Progenitor cell of endocrine pancreas (in vitro differentiated cells): ENCODE measurements at regions not wholly inside any gene's neighbourhood (a gene's known extent, or its start where the extent isn't known, plus 50 kb on each side); places are given as distances from the start of the nearest gene placed in this dataset. TPM values are rescaled to one million over a fixed set of nuclear protein-coding genes. Genes with fewer than 3 reads are reported as not detected.
"Not testable (repeated sequence)": the region's sequence is repeated elsewhere in the genome, so short reads cannot be mapped to it uniquely, and the experiment has no call there.

ENCODE experiments used
- DNase-seq: peaks from one replicate; pipeline ENCODE4 v3.0.0; 2021; ENCODE audit warnings: low spot score; ENCODE audit not compliant: unreplicated experiment
- H3K27ac Mint-ChIP-seq: 2 replicates; pipeline ENCODE4 v1.8.0; 2021; ENCODE audit warnings: mild to moderate bottlenecking, moderate library complexity, mixed read lengths
- H3K27me3 Mint-ChIP-seq: 2 replicates; pipeline ENCODE4 v1.8.0; 2021; ENCODE audit warnings: mixed read lengths
- H3K36me3 Mint-ChIP-seq: 2 replicates; pipeline ENCODE4 v1.8.0; 2022; ENCODE audit warnings: mixed read lengths; ENCODE audit not compliant: insufficient read depth
- H3K4me1 Mint-ChIP-seq: 2 replicates; pipeline ENCODE4 v1.8.0; 2021; ENCODE audit warnings: low read depth, mixed read lengths
- H3K4me3 Mint-ChIP-seq: 2 replicates; pipeline ENCODE4 v1.8.0; 2021; ENCODE audit warnings: low read depth, mild to moderate bottlenecking, moderate library complexity, mixed read lengths
- H3K9me3 Mint-ChIP-seq: 2 replicates; pipeline ENCODE4 v1.8.0; 2021; ENCODE audit warnings: low read depth, mixed read lengths
- microRNA-seq: library from miRNA; unstranded; fragments of <30 nt; microRNA quantifications from one replicate; pipeline ENCODE4 v1.1.0, GENCODE V29; 2020; ENCODE audit warnings: borderline number of aligned reads; ENCODE audit not compliant: unreplicated experiment
- TF ChIP-seq, protein P1 (sequence below): fragments of 200-600 bp; sonication (generic); IDR thresholded peaks from one replicate; pipeline ENCODE4 v1.5.0; 2021; ENCODE audit warnings: antibody characterized with exemption, mild to moderate bottlenecking; ENCODE audit not compliant: unreplicated experiment

DNA sequence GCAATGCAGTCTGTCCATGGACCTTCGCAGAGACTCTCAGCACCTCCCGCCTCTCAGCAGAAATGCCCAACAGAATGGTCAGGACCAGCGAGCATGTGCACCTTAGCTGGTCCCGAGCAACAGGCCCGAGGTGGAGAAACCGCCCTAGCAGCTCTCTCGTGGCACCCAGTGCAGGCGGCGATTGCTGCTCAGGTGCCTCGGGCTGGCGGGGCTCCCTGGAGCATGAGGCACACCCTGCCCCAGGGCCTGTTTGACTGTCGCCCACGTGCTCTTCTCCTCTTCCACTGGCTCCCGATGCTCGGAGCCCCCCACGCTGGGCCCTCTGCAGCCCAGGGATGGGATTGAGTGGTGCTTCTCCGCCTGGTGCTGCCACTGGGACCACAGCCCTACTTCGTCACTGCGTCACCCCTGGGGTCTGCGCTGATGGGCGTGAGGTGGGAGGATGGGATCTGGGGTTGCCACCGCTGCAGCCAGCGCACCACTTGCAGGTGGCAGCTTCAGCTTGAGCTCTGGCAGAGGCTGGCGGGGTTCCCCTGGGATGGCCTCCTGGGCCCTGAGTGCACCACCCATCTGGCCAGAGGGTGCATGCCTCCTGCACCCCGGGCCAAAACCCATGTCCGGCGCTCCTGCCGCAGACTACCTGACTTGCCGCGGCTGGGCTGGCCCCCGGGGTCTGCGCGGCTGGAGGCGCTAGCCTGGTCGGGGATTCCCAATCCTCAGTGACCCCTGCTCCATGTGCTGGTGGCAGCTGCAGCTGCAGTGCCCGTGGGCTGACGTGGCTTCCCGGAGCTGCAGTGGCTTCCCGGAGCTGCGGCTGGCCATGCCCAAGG lies 244.2 kb downstream of the FOXD4L6 start:
- H3K9me3 Mint-ChIP-seq: peaks cover 72% of the 10 kb centered on the region
- H3K27me3 Mint-ChIP-seq: no peaks in the 10 kb centered on the region
- no peak for DNase-seq
- H3K36me3 Mint-ChIP-seq: peaks cover 20% of the 10 kb centered on the region
- H3K4me3 Mint-ChIP-seq: no peak overlapping the region
- H3K27ac Mint-ChIP-seq: no peak overlapping the region
- H3K4me1 Mint-ChIP-seq: no peaks in the 10 kb centered on the region
- TF ChIP-seq, protein P1, sequence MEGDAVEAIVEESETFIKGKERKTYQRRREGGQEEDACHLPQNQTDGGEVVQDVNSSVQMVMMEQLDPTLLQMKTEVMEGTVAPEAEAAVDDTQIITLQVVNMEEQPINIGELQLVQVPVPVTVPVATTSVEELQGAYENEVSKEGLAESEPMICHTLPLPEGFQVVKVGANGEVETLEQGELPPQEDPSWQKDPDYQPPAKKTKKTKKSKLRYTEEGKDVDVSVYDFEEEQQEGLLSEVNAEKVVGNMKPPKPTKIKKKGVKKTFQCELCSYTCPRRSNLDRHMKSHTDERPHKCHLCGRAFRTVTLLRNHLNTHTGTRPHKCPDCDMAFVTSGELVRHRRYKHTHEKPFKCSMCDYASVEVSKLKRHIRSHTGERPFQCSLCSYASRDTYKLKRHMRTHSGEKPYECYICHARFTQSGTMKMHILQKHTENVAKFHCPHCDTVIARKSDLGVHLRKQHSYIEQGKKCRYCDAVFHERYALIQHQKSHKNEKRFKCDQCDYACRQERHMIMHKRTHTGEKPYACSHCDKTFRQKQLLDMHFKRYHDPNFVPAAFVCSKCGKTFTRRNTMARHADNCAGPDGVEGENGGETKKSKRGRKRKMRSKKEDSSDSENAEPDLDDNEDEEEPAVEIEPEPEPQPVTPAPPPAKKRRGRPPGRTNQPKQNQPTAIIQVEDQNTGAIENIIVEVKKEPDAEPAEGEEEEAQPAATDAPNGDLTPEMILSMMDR: no peak

DNA sequence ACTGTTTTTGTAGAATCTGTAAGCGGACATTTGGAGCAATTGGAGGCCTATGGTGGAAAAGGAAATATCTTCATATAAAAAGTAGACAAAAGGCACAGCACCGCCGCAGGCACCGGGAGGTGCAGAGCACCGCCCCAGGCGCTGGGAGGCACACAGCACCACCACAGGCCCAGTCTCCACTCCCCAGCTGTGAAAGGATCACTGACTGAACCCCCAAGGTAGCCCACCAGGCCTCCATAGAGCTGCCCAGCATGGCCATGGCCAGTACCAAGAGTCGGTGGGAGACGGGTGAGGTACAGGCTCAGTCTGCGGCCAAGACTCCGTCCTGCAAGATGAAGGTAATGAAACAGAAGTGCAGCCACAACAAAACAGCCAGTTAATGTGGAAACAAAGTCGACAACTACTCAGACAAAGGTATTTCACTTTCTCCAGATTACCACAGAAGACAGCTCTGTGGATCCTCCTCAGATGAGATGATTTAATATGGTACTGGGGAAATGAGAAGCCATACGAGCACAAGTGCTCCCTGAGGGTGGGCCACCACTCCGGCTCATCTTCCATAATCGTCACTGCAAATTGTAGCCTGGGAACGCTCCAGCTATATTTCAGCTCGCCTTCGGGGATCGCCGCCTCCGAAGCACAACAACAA lies 244.9 kb downstream of the FOXD4L6 start:
- not testable (repeated sequence) for H3K4me1 Mint-ChIP-seq, H3K27ac Mint-ChIP-seq, H3K4me3 Mint-ChIP-seq, H3K27me3 Mint-ChIP-seq, DNase-seq
- Mint-ChIP-seq H3K36me3 (peaks cover 20% of the 10 kb centered on the region), H3K9me3 (peaks cover 66% of the 10 kb centered on the region)

DNA sequence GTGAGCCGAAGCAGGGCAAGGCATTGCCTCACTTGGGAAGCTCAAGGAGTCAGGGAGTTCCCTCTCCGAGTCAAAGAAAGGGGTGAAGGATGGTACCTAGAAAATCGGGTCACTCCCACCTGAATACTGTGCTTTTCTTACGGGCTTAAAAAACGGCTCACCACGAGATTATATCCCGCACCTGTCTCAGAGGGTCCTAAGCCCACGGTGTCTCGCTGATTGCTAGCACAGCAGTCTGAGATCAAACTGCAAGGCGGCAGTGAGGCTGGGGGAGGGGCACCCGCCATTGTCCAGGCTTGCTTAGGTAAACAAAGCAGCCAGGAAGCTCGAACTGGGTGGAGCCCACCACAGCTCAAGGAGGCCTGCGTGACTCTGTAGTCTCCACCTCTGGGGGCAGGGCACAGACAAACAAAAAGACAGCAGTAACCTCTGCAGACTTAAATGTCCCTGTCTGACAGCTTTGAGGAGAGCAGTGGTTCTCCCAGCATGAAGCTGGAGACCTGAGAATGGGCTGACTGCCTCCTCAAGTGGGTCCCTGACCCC lies 254.7 kb downstream of the FOXD4L6 start:
- H3K4me3 Mint-ChIP-seq, H3K4me1 Mint-ChIP-seq, H3K27ac Mint-ChIP-seq, H3K27me3 Mint-ChIP-seq, DNase-seq: not testable (repeated sequence)
- Mint-ChIP-seq H3K36me3 (peaks cover 25% of the 10 kb centered on the region), H3K9me3 (peaks cover 66% of the 10 kb centered on the region)

DNA sequence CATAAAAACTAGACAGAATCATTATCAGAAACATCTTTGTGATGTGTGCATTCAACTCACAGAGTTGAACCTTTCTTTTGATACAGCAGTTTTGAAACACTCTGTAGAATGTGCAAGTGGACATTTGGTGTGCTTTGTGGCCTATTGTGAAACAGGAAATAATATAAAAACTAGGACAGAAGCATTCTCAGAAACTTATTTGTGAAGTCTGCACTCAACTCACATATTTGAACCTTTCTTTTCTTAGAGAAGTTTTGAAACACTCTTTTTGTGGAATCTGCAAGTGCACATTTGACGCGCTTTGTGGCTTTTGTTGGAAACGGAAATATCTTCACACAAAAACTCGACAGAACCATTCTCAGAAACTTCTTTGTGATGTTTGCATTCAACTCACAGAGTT lies 260.0 kb downstream of the FOXD4L6 start:
- H3K4me3 Mint-ChIP-seq, H3K27me3 Mint-ChIP-seq, H3K27ac Mint-ChIP-seq, H3K4me1 Mint-ChIP-seq, DNase-seq: not testable (repeated sequence)
- Mint-ChIP-seq H3K36me3 (peaks cover 30% of the 10 kb centered on the region), H3K9me3 (peaks cover 60% of the 10 kb centered on the region)

Small RNAs in the stretch of these regions (microRNA-seq; reads per million reads assigned to microRNA genes)
- gene MIR1299: not detected
